Progenitor cell of endocrine pancreas (in vitro differentiated cells): ENCODE measurements at regions not wholly inside any gene's neighbourhood (a gene's known extent, or its start where the extent isn't known, plus 50 kb on each side); places are given as distances from the start of the nearest gene placed in this dataset.
"Not testable (repeated sequence)": the region's sequence is repeated elsewhere in the genome, so short reads cannot be mapped to it uniquely, and the experiment has no call there.

Source experiments
- DNase-seq: peaks from one replicate; pipeline ENCODE4 v3.0.0; 2021; ENCODE audit warnings: low spot score; ENCODE audit not compliant: unreplicated experiment
- H3K27ac Mint-ChIP-seq: 2 replicates; pipeline ENCODE4 v1.8.0; 2021; ENCODE audit warnings: mild to moderate bottlenecking, moderate library complexity, mixed read lengths
- H3K27me3 Mint-ChIP-seq: 2 replicates; pipeline ENCODE4 v1.8.0; 2021; ENCODE audit warnings: mixed read lengths
- H3K36me3 Mint-ChIP-seq: 2 replicates; pipeline ENCODE4 v1.8.0; 2022; ENCODE audit warnings: mixed read lengths; ENCODE audit not compliant: insufficient read depth
- H3K4me1 Mint-ChIP-seq: 2 replicates; pipeline ENCODE4 v1.8.0; 2021; ENCODE audit warnings: low read depth, mixed read lengths
- H3K4me3 Mint-ChIP-seq: 2 replicates; pipeline ENCODE4 v1.8.0; 2021; ENCODE audit warnings: low read depth, mild to moderate bottlenecking, moderate library complexity, mixed read lengths
- H3K9me3 Mint-ChIP-seq: 2 replicates; pipeline ENCODE4 v1.8.0; 2021; ENCODE audit warnings: low read depth, mixed read lengths
- CTCF ChIP-seq: fragments of 200-600 bp; sonication (generic); IDR thresholded peaks from one replicate; pipeline ENCODE4 v1.5.0; 2021; ENCODE audit warnings: antibody characterized with exemption, mild to moderate bottlenecking; ENCODE audit not compliant: unreplicated experiment

GRCh38 chr1:244296447-244296846, 155.3 kb downstream of the ADSS2 start:
- H3K4me1 Mint-ChIP-seq = peaks cover 2% of the 10 kb centered on the region
- no peak overlapping the region for H3K27ac Mint-ChIP-seq
- no peak for TF ChIP-seq CTCF
- H3K27me3 Mint-ChIP-seq = peaks cover 8% of the 10 kb centered on the region
- H3K36me3 Mint-ChIP-seq = no peaks in the 10 kb centered on the region
- no peaks in the 10 kb centered on the region for H3K9me3 Mint-ChIP-seq
- no peak overlapping the region for H3K4me3 Mint-ChIP-seq
- DNase-seq = no peak

- Mint-ChIP-seq H3K27ac (no peak overlapping the region), H3K27me3 (peaks cover 8% of the 10 kb centered on the region), H3K9me3 (no peaks in the 10 kb centered on the region), H3K4me1 (peaks cover 2% of the 10 kb centered on the region), H3K4me3 (no peak overlapping the region), H3K36me3 (no peaks in the 10 kb centered on the region)
- no peak for TF ChIP-seq CTCF
- DNase-seq = no peak
Observed at GRCh38 chr1:244297087-244297486, 154.6 kb downstream of the ADSS2 start.

- Mint-ChIP-seq H3K4me3 (no peak overlapping the region), H3K27me3 (peaks cover 10% of the 10 kb centered on the region), H3K4me1 (peaks cover 2% of the 10 kb centered on the region), H3K36me3 (no peaks in the 10 kb centered on the region), H3K27ac (no peak overlapping the region), H3K9me3 (no peaks in the 10 kb centered on the region)
- TF ChIP-seq CTCF = no peak
- DNase-seq = no peak
Observed at GRCh38 chr1:244297616-244298015, 154.1 kb downstream of the ADSS2 start.

GRCh38 chr1:244300029-244300375, 151.7 kb downstream of the ADSS2 start:
- peaks cover 10% of the 10 kb centered on the region for H3K27me3 Mint-ChIP-seq
- H3K4me3 Mint-ChIP-seq, H3K36me3 Mint-ChIP-seq, DNase-seq, H3K9me3 Mint-ChIP-seq, H3K27ac Mint-ChIP-seq, H3K4me1 Mint-ChIP-seq: not testable (repeated sequence)

- Mint-ChIP-seq H3K4me3 (no peak overlapping the region), H3K4me1 (peaks cover 2% of the 10 kb centered on the region), H3K9me3 (peaks cover 4% of the 10 kb centered on the region), H3K27me3 (peaks cover 10% of the 10 kb centered on the region), H3K36me3 (peaks cover 1% of the 10 kb centered on the region), H3K27ac (no peak overlapping the region)
- no peak for DNase-seq
- TF ChIP-seq CTCF = no peak
Observed at GRCh38 chr1:244301595-244302130, 150.0 kb downstream of the ADSS2 start.

- H3K36me3 Mint-ChIP-seq = peaks cover 3% of the 10 kb centered on the region
- peaks cover 2% of the 10 kb centered on the region for H3K4me1 Mint-ChIP-seq
- H3K4me3 Mint-ChIP-seq = no peak overlapping the region
- peaks cover 10% of the 10 kb centered on the region for H3K27me3 Mint-ChIP-seq
- no peak for TF ChIP-seq CTCF
- H3K27ac Mint-ChIP-seq = no peak overlapping the region
- DNase-seq = no peak
- H3K9me3 Mint-ChIP-seq = peaks cover 12% of the 10 kb centered on the region
Observed at GRCh38 chr1:244302876-244303609, 148.7 kb downstream of the ADSS2 start.
